Lung (tissue), 11 donors: ENCODE measurements at regions not wholly inside any gene's neighbourhood (a gene's known extent, or its start where the extent isn't known, plus 50 kb on each side); places are given as distances from the start of the nearest gene placed in this dataset.

ENCODE experiments used
- ATAC-seq: fragments of 200-7000 bp; cut with Tn5 transposase; one replicate; pipeline ENCODE4 v1.9.1; 2020; ENCODE audit warnings: moderate number of reproducible peaks; ENCODE audit not compliant: insufficient read depth, low FRiP score
- DNase-seq, 3 donors: peaks; one replicate each; pipeline ENCODE4 v3.0.0-alpha.2; 2013 to 2017
- H3K27ac ChIP-seq, 2 donors: one replicate each; pipeline ENCODE4 v1.5.1; 2013; ENCODE audit warnings: mild to moderate bottlenecking in 2 of 2, moderate library complexity in 2 of 2, control low read depth in 1 of 2, inconsistent platforms in 1 of 2, low read depth in 1 of 2, low read length in 1 of 2
- H3K27me3 ChIP-seq, 3 donors: one replicate each; pipeline ENCODE4 v1.5.1; 2013; ENCODE audit warnings: low read length in 2 of 3; ENCODE audit not compliant: control insufficient read depth in 3 of 3, insufficient read depth in 3 of 3
- H3K36me3 ChIP-seq, 4 donors: one replicate each; pipeline ENCODE4 v1.5.1; 2013; ENCODE audit warnings: low read length in 4 of 4, mild to moderate bottlenecking in 1 of 4, moderate library complexity in 1 of 4; ENCODE audit not compliant: control insufficient read depth in 4 of 4, insufficient read depth in 4 of 4
- H3K4me1 ChIP-seq, 5 donors: one replicate each; pipeline ENCODE4 v1.5.1; 2013; ENCODE audit warnings: low read length in 5 of 5, mild to moderate bottlenecking in 2 of 5, moderate library complexity in 1 of 5; ENCODE audit not compliant: control insufficient read depth in 5 of 5, insufficient read depth in 5 of 5
- H3K4me3 ChIP-seq: one replicate; pipeline ENCODE4 v1.5.1; 2013; ENCODE audit warnings: mild to moderate bottlenecking, control low read depth, moderate library complexity
- H3K9ac ChIP-seq, 2 donors: one replicate each; pipeline ENCODE4 v1.5.1; 2013; ENCODE audit warnings: low read length in 2 of 2, control low read depth in 1 of 2; ENCODE audit not compliant: insufficient read depth in 1 of 2
- H3K9me3 ChIP-seq, 4 donors: one replicate each; pipeline ENCODE4 v1.5.1; 2013; ENCODE audit warnings: low read length in 3 of 4, mild to moderate bottlenecking in 1 of 4, moderate library complexity in 1 of 4; ENCODE audit not compliant: control insufficient read depth in 4 of 4, insufficient read depth in 3 of 4
- CTCF ChIP-seq: IDR thresholded peaks from 2 replicates; pipeline ENCODE4 v1.5.1; 2012; ENCODE audit warnings: mild to moderate bottlenecking; ENCODE audit errors: control extremely low read depth, extremely low read depth
- WGBS, 2 donors: extraction: QIAGEN DNeasy Blood & Tissue Kit; methylation state at CpG; one replicate each; pipeline ENCODE4 v1.1.7; 2013; 5-methylcytosine and 5-hydroxymethylcytosine counted together
- donor health status: control.
- donor health status: control.
- donor health status: Bipolar disorder and iron deficiency.
- donor health status: healthy.
- donor health status: DM: yes; HTN: yes; CAD: no.

GRCh38 chrX:38991656-38992440 is 190.6 kb downstream of the MID1IP1 start:
- ATAC-seq, result no peak
- H3K9me3 ChIP-seq, result peaks cover 0 to 3% (median 0%) of the 10 kb centered on the region in 4 donors
- H3K27me3 ChIP-seq, result peaks cover 4 to 17% (median 11%) of the 10 kb centered on the region in 3 donors
- H3K9ac ChIP-seq, result no peak overlapping the region
- H3K36me3 ChIP-seq, result no peaks in the 10 kb centered on the region
- 64 to 69% methylated on average over 3 of the region's 3 CpGs for WGBS, 2 donors
- no peak for DNase-seq
- H3K4me1 ChIP-seq, result peaks cover 0 to 4% (median 0%) of the 10 kb centered on the region in 5 donors
- no peak overlapping the region for H3K27ac ChIP-seq
- H3K4me3 ChIP-seq, result no peak overlapping the region
- TF ChIP-seq CTCF, result no peak

DNA sequence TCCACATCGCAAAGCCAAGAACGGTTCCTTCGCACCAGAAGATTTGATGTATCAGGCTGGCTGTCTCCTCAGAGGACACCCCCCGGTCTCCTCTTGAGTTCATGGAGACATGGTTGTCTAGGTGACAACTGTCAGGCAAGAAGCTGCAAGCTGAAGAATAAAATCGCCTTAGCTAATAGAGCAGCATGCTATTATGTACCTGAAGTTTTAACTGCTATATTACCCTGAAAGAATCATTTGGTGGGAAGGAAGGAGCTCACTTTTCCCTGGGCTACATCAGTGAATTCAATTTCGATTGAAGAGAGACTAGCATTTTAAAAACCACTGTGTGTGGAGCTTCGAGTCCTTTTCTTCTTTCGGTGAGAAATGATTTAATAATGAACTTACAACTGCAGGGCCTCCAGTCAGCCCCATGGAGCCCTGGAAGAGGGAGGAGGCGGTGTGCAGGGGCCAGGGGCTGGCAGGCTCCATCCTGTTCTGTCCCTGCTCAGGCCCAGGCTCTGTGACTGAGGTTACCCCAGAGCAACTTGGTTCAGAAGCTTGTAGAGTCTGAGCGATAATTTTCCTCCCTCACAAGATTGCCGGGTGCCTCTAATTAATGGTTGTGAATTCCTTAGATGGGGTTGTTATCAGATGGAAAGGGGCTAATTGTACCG is 191.3 kb downstream of the MID1IP1 start:
- no peak for DNase-seq
- ATAC-seq, result no peak
- no peak for TF ChIP-seq CTCF
- Histone ChIP-seq H3K36me3 (no peaks in the 10 kb centered on the region), H3K27ac (no peak overlapping the region), H3K9ac (no peak overlapping the region), H3K4me3 (no peak overlapping the region), H3K27me3 (peaks cover 4 to 17% (median 11%) of the 10 kb centered on the region in 3 donors), H3K9me3 (peaks cover 0 to 3% (median 0%) of the 10 kb centered on the region in 4 donors), H3K4me1 (peaks cover 0 to 4% (median 0%) of the 10 kb centered on the region in 5 donors)
- WGBS, 2 donors, result 78 to 88% methylated on average over 11 to 12 of the region's 12 CpGs

DNA sequence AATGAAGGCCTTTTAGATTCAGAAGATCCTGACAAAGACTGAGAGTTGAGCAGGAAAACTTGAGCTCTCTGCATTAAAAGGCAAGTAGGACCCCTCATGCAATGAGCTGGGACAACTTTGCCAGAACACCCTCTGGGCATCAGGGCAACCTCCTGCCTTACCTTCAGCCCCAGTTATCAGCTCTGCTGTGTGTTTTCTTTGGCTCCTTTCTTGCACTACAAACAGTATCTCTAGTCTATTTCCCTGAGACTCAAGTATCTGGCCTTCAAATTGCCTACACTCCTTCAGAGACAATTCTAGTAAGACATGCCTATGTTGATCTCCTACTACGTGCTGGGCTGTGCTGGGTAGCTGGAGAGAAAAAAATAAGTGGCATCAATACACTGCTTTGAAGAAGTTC is 192.2 kb downstream of the MID1IP1 start:
- no peaks in the 10 kb centered on the region for H3K36me3 ChIP-seq
- peaks cover 4 to 17% (median 11%) of the 10 kb centered on the region in 3 donors for H3K27me3 ChIP-seq
- peaks cover 0 to 4% (median 0%) of the 10 kb centered on the region in 5 donors for H3K4me1 ChIP-seq
- no peak for DNase-seq
- no peak for ATAC-seq
- WGBS, 2 donors, result 60 to 69% methylated on average over 1 of the region's 1 CpG
- no peak for TF ChIP-seq CTCF
- H3K4me3 ChIP-seq, result no peak overlapping the region
- no peak overlapping the region for H3K27ac ChIP-seq
- H3K9ac ChIP-seq, result no peak overlapping the region
- H3K9me3 ChIP-seq, result peaks cover 0 to 3% (median 0%) of the 10 kb centered on the region in 4 donors
